OCI-LY3 (cell line): ENCODE measurements at regions not wholly inside any gene's neighbourhood (a gene's known extent, or its start where the extent isn't known, plus 50 kb on each side); places are given as distances from the start of the nearest gene placed in this dataset.

Experiments
- CTCF ChIP-seq: fragments of 200-600, 300-600 bp; sonication (generic); IDR thresholded peaks from 2 replicates; pipeline ENCODE4 v1.5.1; 2014; ENCODE audit warnings: antibody characterized with exemption, low read length, low read depth
- EZH2phosphoT487 ChIP-seq: fragments of 200-600 bp; shearing (Covaris generic); IDR thresholded peaks from 2 replicates; pipeline ENCODE4 v1.6.1; 2018; ENCODE audit warnings: antibody characterized with exemption, mixed run types, low read depth

GRCh38 chr5:164680812-164681520, 1175.5 kb downstream of the MAT2B start:
- TF ChIP-seq CTCF, result no peak
- TF ChIP-seq EZH2phosphoT487, result no peak
